ENCODE measurements at regions not wholly inside any gene's neighbourhood (a gene's known extent, or its start where the extent isn't known, plus 50 kb on each side); places are given as distances from the start of the nearest gene placed in this dataset.

DNA sequence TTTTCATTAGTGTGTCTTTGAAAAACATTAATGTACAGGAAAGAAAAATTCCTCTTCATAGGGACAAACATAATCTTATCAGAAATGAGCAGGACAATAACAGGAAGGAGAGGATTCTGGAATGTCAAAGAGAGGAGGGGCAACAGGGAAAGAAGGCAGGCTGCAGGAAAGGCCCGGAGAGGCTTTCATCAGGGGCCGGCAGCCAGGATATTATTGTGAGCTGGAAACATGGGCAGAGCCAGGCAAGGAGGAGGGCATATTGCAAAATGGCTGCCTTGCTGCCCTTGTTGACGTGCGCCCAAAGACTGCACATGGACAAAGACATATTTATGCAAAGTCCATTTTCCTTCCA lies 433.7 kb downstream of the ETS1 start:
- TF ChIP-seq POLR2AphosphoS5 (IDR thresholded peaks at IDR 0.05; ENCODE audit: low read depth, low read length) = no peak
- no peak for TF ChIP-seq POLR2A (IDR thresholded peaks at IDR 0.05; ENCODE audit: low read depth, low read length)
- TF ChIP-seq TAF1 (IDR thresholded peaks at IDR 0.05; ENCODE audit: borderline replicate concordance, low read depth, low read length) = no peak
